ENCODE measurements at regions not wholly inside any gene's neighbourhood (a gene's known extent, or its start where the extent isn't known, plus 50 kb on each side); places are given as distances from the start of the nearest gene placed in this dataset.

DNA sequence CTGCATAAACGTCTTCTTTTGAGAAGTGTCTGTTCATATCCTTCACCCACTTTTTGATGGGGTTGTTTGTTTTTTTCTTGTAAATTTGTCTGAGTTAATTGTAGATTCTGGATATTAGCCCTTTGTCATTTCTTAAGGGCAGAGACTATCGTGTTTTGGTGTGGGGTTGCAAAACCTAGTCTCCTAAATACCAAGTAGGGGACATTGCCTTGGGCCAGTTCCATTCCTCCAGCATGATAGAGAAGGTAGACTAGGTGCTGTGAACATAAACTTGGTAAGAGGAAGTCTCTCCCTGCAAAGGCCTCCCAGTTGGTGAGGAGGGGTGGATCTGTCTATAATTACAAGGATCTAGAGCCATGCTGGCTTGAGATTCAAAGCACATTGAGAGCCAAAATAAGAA lies 390.7 kb downstream of the VRK1 start:
- H3K27ac Mint-ChIP-seq (ENCODE audit: unreplicated experiment), result no peak overlapping the region
- no peak for DNase-seq
- H3K4me3 Mint-ChIP-seq (ENCODE audit: unreplicated experiment), result no peak overlapping the region
- intact Hi-C loops (cut with micrococcal nuclease; ENCODE audit: unreplicated experiment), result no loop called here
- peaks cover 11% of the 10 kb centered on the region for H3K27me3 Mint-ChIP-seq (ENCODE audit: insufficient read depth, unreplicated experiment)
- Histone ChIP-seq H3K9me3 (no peaks in the 10 kb centered on the region), H3K4me3 (ENCODE audit: low read depth, low read length) (no peak overlapping the region), H3K4me1 (no peaks in the 10 kb centered on the region), H3K27me3 (replicated peaks; ENCODE audit: control insufficient read depth, insufficient read depth, low read length) (no peaks in the 10 kb centered on the region), H3K36me3 (ENCODE audit: control insufficient read depth, insufficient read depth, low read length) (no peaks in the 10 kb centered on the region)
- ChIA-PET POLR2A (no interaction called here), CTCF (no interaction called here)
- no peaks in the 10 kb centered on the region for H3K4me1 Mint-ChIP-seq (ENCODE audit: low read depth, unreplicated experiment)
- H3K9me3 Mint-ChIP-seq (ENCODE audit: unreplicated experiment), result no peaks in the 10 kb centered on the region
- TF ChIP-seq, protein P1, sequence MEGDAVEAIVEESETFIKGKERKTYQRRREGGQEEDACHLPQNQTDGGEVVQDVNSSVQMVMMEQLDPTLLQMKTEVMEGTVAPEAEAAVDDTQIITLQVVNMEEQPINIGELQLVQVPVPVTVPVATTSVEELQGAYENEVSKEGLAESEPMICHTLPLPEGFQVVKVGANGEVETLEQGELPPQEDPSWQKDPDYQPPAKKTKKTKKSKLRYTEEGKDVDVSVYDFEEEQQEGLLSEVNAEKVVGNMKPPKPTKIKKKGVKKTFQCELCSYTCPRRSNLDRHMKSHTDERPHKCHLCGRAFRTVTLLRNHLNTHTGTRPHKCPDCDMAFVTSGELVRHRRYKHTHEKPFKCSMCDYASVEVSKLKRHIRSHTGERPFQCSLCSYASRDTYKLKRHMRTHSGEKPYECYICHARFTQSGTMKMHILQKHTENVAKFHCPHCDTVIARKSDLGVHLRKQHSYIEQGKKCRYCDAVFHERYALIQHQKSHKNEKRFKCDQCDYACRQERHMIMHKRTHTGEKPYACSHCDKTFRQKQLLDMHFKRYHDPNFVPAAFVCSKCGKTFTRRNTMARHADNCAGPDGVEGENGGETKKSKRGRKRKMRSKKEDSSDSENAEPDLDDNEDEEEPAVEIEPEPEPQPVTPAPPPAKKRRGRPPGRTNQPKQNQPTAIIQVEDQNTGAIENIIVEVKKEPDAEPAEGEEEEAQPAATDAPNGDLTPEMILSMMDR (IDR thresholded peaks at IDR 0.05; ENCODE audit: insufficient read depth in 1 of 2, low read depth in 1 of 2, low read length in 1 of 2, severe bottlenecking in 1 of 2, unreplicated experiment in 1 of 2), result no peak
- H3K36me3 Mint-ChIP-seq (ENCODE audit: insufficient read depth, unreplicated experiment), result no peaks in the 10 kb centered on the region
- BruUV-seq (replicated peaks), result no TSS peak

DNA sequence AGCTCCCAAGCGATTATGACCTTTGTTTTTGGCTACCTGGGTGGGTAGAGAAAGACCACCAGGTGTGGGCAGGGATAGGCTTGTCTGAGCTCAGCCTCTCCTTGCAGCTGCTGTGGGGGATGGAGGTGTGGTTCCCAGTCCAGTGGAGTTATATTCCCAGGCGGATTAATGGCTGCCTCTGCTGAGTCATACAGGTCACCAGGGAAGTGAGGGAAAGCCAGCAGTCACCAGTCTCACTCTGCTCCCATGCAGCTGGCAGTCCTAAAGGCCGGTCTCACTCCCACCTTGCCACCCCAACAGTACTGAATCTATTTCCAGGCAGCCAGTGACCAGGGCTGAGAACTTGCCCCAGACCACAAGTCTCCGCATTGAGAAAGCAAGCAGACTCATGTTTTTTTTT lies 399.2 kb downstream of the VRK1 start:
- Mint-ChIP-seq H3K9me3 (ENCODE audit: unreplicated experiment) (no peaks in the 10 kb centered on the region), H3K27ac (ENCODE audit: unreplicated experiment) (no peak overlapping the region), H3K27me3 (ENCODE audit: insufficient read depth, unreplicated experiment) (peaks cover 5% of the 10 kb centered on the region), H3K36me3 (ENCODE audit: insufficient read depth, unreplicated experiment) (no peaks in the 10 kb centered on the region), H3K4me3 (ENCODE audit: unreplicated experiment) (no peak overlapping the region), H3K4me1 (ENCODE audit: low read depth, unreplicated experiment) (no peaks in the 10 kb centered on the region)
- Histone ChIP-seq H3K36me3 (ENCODE audit: control insufficient read depth, insufficient read depth, low read length) (no peaks in the 10 kb centered on the region), H3K9me3 (no peaks in the 10 kb centered on the region), H3K27me3 (replicated peaks; ENCODE audit: control insufficient read depth, insufficient read depth, low read length) (no peaks in the 10 kb centered on the region; the same call in 1 of the 2 replicates), H3K4me3 (ENCODE audit: low read depth, low read length) (no peak overlapping the region), H3K4me1 (no peaks in the 10 kb centered on the region)
- no peak for DNase-seq
- no TSS peak for BruUV-seq (replicated peaks)
- TF ChIP-seq, protein P1 (IDR thresholded peaks at IDR 0.05; ENCODE audit: insufficient read depth in 1 of 2, low read depth in 1 of 2, low read length in 1 of 2, severe bottlenecking in 1 of 2, unreplicated experiment in 1 of 2), result no peak
- intact Hi-C loops (cut with micrococcal nuclease; ENCODE audit: unreplicated experiment), result no loop called here
- ChIA-PET POLR2A (no interaction called here), CTCF (no interaction called here)

DNA sequence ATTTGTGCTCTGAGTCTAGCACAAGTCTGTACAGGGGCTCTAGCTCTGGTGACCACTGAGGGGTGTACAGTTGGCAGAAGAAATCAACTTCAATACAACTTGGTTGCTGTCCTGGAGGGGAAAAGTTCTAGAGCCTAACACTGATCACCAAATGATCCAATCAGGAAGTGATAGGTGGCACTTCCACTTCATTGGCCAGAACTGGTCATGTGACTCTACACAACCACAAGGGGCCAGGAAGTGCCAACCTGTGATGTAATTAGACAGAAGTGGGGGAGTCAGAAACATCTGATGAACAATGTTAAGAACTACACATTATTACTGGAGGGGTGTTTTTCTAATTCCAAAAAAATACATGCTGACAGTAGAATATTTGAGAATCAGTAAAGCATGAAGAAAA lies 401.6 kb downstream of the VRK1 start:
- Histone ChIP-seq H3K36me3 (ENCODE audit: control insufficient read depth, insufficient read depth, low read length) (no peaks in the 10 kb centered on the region), H3K9me3 (no peaks in the 10 kb centered on the region), H3K4me3 (ENCODE audit: low read depth, low read length) (no peak overlapping the region), H3K27me3 (replicated peaks; ENCODE audit: control insufficient read depth, insufficient read depth, low read length) (no peaks in the 10 kb centered on the region; the same call in 1 of the 2 replicates), H3K4me1 (no peaks in the 10 kb centered on the region)
- ChIA-PET CTCF (no interaction called here), POLR2A (no interaction called here)
- TF ChIP-seq, protein P1 (IDR thresholded peaks at IDR 0.05; ENCODE audit: insufficient read depth in 1 of 2, low read depth in 1 of 2, low read length in 1 of 2, severe bottlenecking in 1 of 2, unreplicated experiment in 1 of 2), result no peak
- Mint-ChIP-seq H3K9me3 (ENCODE audit: unreplicated experiment) (no peaks in the 10 kb centered on the region), H3K4me1 (ENCODE audit: low read depth, unreplicated experiment) (no peaks in the 10 kb centered on the region), H3K36me3 (ENCODE audit: insufficient read depth, unreplicated experiment) (no peaks in the 10 kb centered on the region), H3K27ac (ENCODE audit: unreplicated experiment) (no peak overlapping the region), H3K27me3 (ENCODE audit: insufficient read depth, unreplicated experiment) (no peaks in the 10 kb centered on the region), H3K4me3 (ENCODE audit: unreplicated experiment) (no peak overlapping the region)
- intact Hi-C loops (cut with micrococcal nuclease; ENCODE audit: unreplicated experiment), result no loop called here
- no TSS peak for BruUV-seq (replicated peaks)
- no peak for DNase-seq

Data from Caco-2 (cell line).